K562 (cell line): ENCODE measurements at regions not wholly inside any gene's neighbourhood (a gene's known extent, or its start where the extent isn't known, plus 50 kb on each side); places are given as distances from the start of the nearest gene placed in this dataset.

ENCODE experiments used
- CTCF ChIP-seq, 3 experiments: IDR thresholded peaks in 2 of 3; conservative IDR thresholded peaks in 1 of 3; 2 replicates each; pipeline ENCODE4 v1.5.1; 2011 to 2012; ENCODE audit warnings: low read length in 3 of 3, mild to moderate bottlenecking in 3 of 3, control low read depth in 2 of 3, improper control_type of control experiment in 1 of 3, inconsistent platforms in 1 of 3, low read depth in 1 of 3, mixed read lengths in 1 of 3, moderate library complexity in 1 of 3; ENCODE audit not compliant: insufficient read depth in 2 of 3
- MLX ChIP-seq, 2 experiments: fragments of 450-650 bp in 1 of 2; sonication (generic) in 1 of 2; formaldehyde crosslinking; conservative IDR thresholded peaks; 2 replicates each; pipeline versions ENCODE4 v1.4.0 to v1.8.1; 2020 to 2022; ENCODE audit warnings: mild to moderate bottlenecking in 1 of 2, missing genetic modification reagents in 1 of 2
- NFIX ChIP-seq: fragments of 250-450 bp; sonication (Bioruptor Pico); IDR thresholded peaks from 2 replicates; pipeline ENCODE4 v1.4.0; 2020; ENCODE audit warnings: low read depth, mild to moderate bottlenecking, moderate library complexity
- NR2C2 ChIP-seq, 2 experiments: fragments of 200-800 bp in 1 of 2; sonication (Bioruptor generic) in 1 of 2; sonication (generic) in 1 of 2; formaldehyde crosslinking in 1 of 2; IDR thresholded peaks; 2 replicates each; pipeline versions ENCODE4 v1.6.1 to v1.8.0; 2016 to 2022; ENCODE audit warnings: mild to moderate bottlenecking in 1 of 2, missing compliant biosample characterization in 1 of 2, missing genetic modification characterization in 1 of 2, missing genetic modification reagents in 1 of 2
- NR2F6 ChIP-seq: fragments of 450-650 bp; formaldehyde crosslinking; IDR thresholded peaks from 2 replicates; pipeline ENCODE4 v1.4.0; 2020; ENCODE audit warnings: mild to moderate bottlenecking
- PYGO2 ChIP-seq: fragments of 450-650 bp; IDR thresholded peaks from 2 replicates; pipeline ENCODE4 v1.6.1; 2016; ENCODE audit warnings: mild to moderate bottlenecking, missing genetic modification characterization, moderate library complexity, missing compliant biosample characterization
- RAD21 ChIP-seq, 2 experiments: fragments of 250-450 bp in 1 of 2; fragments of 450-650 bp in 1 of 2; sonication (Bioruptor Pico) in 1 of 2; formaldehyde crosslinking in 1 of 2; IDR thresholded peaks in 1 of 2; conservative IDR thresholded peaks in 1 of 2; 2 replicates each; pipeline versions ENCODE4 v1.4.0 to v1.8.0; 2020 to 2022; ENCODE audit warnings: mild to moderate bottlenecking in 2 of 2, moderate library complexity in 1 of 2
- USF1 ChIP-seq: sonication (generic); formaldehyde crosslinking; IDR thresholded peaks from 2 replicates; pipeline ENCODE4 v1.9.0; 2022; ENCODE audit warnings: mild to moderate bottlenecking, missing genetic modification reagents
- ZFPM2 ChIP-seq: fragments of 250-450 bp; sonication (Bioruptor Pico); IDR thresholded peaks from 2 replicates; pipeline ENCODE4 v1.5.1; 2022; ENCODE audit warnings: mild to moderate bottlenecking
- ZNF174 ChIP-seq: fragments of 250-450 bp; sonication (Bioruptor Pico); IDR thresholded peaks from 2 replicates; pipeline ENCODE4 v1.4.0; 2020; ENCODE audit warnings: mild to moderate bottlenecking
- ZNF551 ChIP-seq: fragments of 250-450 bp; sonication (Bioruptor Pico); IDR thresholded peaks from 2 replicates; pipeline ENCODE4 v1.5.0; 2021; ENCODE audit warnings: mild to moderate bottlenecking, moderate library complexity
- ZNF79 ChIP-seq: fragments of 250-450 bp; sonication (Bioruptor Pico); IDR thresholded peaks from 2 replicates; pipeline ENCODE4 v1.4.0; 2020; ENCODE audit warnings: low read depth, mild to moderate bottlenecking, moderate library complexity
- TF ChIP-seq, protein P1 (sequence below): fragments of 250-450 bp; sonication (Bioruptor Pico); IDR thresholded peaks from 2 replicates; pipeline ENCODE4 v1.5.1; 2021; ENCODE audit warnings: mild to moderate bottlenecking

DNA sequence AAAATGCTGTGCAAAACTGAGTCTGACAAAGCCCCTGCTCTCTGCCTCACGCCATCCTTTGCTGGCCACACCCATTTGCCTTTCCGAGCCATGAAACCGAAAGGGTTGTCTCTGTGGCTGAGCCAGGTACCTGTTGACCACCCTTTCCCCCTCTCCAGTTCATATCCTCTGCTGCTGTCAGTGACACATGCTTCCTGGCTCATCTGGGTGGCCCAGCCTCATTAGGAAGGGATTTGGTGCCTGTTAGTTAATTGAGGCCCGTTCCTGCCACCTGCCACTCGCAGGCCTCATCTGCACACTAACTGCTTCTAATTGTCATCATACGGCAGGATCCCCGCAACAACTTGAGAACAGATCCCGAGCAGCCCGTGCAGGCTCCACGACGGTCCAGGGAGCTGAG lies 79.2 kb downstream of the OLIG1 start:
- TF ChIP-seq CTCF (IDR thresholded peaks at IDR 0.05 in 2 of 3, conservative IDR thresholded peaks at IDR 0.05 in 1 of 3; ENCODE audit: insufficient read depth in 2 of 3, low read depth in 1 of 3, low read length in 3 of 3), result no peak
- TF ChIP-seq ZNF174, result no peak
- TF ChIP-seq, protein P1, sequence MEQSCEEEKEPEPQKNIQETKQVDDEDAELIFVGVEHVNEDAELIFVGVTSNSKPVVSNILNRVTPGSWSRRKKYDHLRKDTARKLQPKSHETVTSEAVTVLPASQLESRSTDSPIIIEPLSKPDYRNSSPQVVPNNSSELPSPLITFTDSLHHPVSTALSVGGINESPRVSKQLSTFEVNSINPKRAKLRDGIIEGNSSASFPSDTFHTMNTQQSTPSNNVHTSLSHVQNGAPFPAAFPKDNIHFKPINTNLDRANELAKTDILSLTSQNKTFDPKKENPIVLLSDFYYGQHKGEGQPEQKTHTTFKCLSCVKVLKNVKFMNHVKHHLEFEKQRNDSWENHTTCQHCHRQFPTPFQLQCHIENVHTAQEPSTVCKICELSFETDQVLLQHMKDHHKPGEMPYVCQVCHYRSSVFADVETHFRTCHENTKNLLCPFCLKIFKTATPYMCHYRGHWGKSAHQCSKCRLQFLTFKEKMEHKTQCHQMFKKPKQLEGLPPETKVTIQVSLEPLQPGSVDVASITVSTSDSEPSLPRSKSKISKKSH, result no peak
- TF ChIP-seq ZNF551, result no peak
- no peak for TF ChIP-seq NR2F6
- no peak for TF ChIP-seq ZNF79
- TF ChIP-seq MLX (CRISPR knock-in tag; conservative IDR thresholded peaks at IDR 0.05), result no peak
- TF ChIP-seq NFIX, result no peak
- no peak for TF ChIP-seq NR2C2 (CRISPR knock-in tag; IDR thresholded peaks at IDR 0.05)
- no peak for TF ChIP-seq NR2C2 (tag; IDR thresholded peaks at IDR 0.05)
- no peak for TF ChIP-seq PYGO2 (tag)
- no peak for TF ChIP-seq ZFPM2 (CRISPR knock-in tag)
- no peak for TF ChIP-seq RAD21 (CRISPR knock-in tag; conservative IDR thresholded peaks at IDR 0.05 in 1 of 2, IDR thresholded peaks at IDR 0.05 in 1 of 2)
- no peak for TF ChIP-seq USF1 (CRISPR knock-in tag)
